ENCODE measurements at regions not wholly inside any gene's neighbourhood (a gene's known extent, or its start where the extent isn't known, plus 50 kb on each side); places are given as distances from the start of the nearest gene placed in this dataset.

- TF ChIP-seq CTCF (IDR thresholded peaks at IDR 0.05) (no peak), POLR2A (IDR thresholded peaks at IDR 0.05) (no peak)
Measured at GRCh38 chr22:48537343-48537680, 1290.4 kb downstream of the BRD1 start.

Data from adrenal gland (tissue), 5 donors.